ENCODE measurements at regions not wholly inside any gene's neighbourhood (a gene's known extent, or its start where the extent isn't known, plus 50 kb on each side); places are given as distances from the start of the nearest gene placed in this dataset.
"Not testable (repeated sequence)": the region's sequence is repeated elsewhere in the genome, so short reads cannot be mapped to it uniquely, and the experiment has no call there.

- DNase-seq (ENCODE audit: low spot score), result no peak
These were observed 287.1 kb downstream of the LTN1 start for GRCh38 chr21:28705616-28706015.

GRCh38 chr21:28704746-28705145 lies 287.9 kb downstream of the LTN1 start:
- no peak for DNase-seq (ENCODE audit: low spot score)

GRCh38 chr21:28703861-28704260 lies 288.8 kb downstream of the LTN1 start:
- DNase-seq (ENCODE audit: low spot score), result no peak

GRCh38 chr21:28699596-28700259 lies 292.9 kb downstream of the LTN1 start:
- no peak for DNase-seq (ENCODE audit: low spot score)

- DNase-seq (ENCODE audit: low spot score), result no peak
These were observed 293.5 kb downstream of the LTN1 start for GRCh38 chr21:28699186-28699585.

GRCh38 chr21:28696844-28697410 lies 295.8 kb downstream of the LTN1 start:
- no peak for DNase-seq (ENCODE audit: low spot score)

- no peak for DNase-seq (ENCODE audit: low spot score)
These were observed 299.2 kb downstream of the LTN1 start for GRCh38 chr21:28693476-28693875.

- DNase-seq (ENCODE audit: low spot score), result no peak
These were observed 302.5 kb downstream of the LTN1 start for GRCh38 chr21:28690196-28690595.

- no peak for DNase-seq (ENCODE audit: low spot score)
These were observed 304.3 kb downstream of the LTN1 start for GRCh38 chr21:28688381-28688780.

- no peak for DNase-seq (ENCODE audit: low spot score)
These were observed 305.1 kb downstream of the LTN1 start for GRCh38 chr21:28687586-28687985.

- no peak for DNase-seq (ENCODE audit: low spot score)
These were observed 308.5 kb downstream of the LTN1 start for GRCh38 chr21:28683982-28684752.

GRCh38 chr21:28682884-28683283 lies 309.8 kb downstream of the LTN1 start:
- not testable (repeated sequence) for DNase-seq (ENCODE audit: low spot score)

- not testable (repeated sequence) for DNase-seq (ENCODE audit: low spot score)
These were observed 315.6 kb downstream of the LTN1 start for GRCh38 chr21:28677096-28677495.

GRCh38 chr21:28675331-28676041 lies 317.2 kb downstream of the LTN1 start:
- DNase-seq (ENCODE audit: low spot score), result no peak

GRCh38 chr21:28674763-28675162 lies 317.9 kb downstream of the LTN1 start:
- DNase-seq (ENCODE audit: low spot score), result no peak

- DNase-seq (ENCODE audit: low spot score), result no peak
These were observed 321.0 kb downstream of the LTN1 start for GRCh38 chr21:28671549-28672195.

GRCh38 chr21:28669971-28670653 lies 322.6 kb downstream of the LTN1 start:
- DNase-seq (ENCODE audit: low spot score), result no peak

- DNase-seq (ENCODE audit: low spot score), result no peak
These were observed 323.4 kb downstream of the LTN1 start for GRCh38 chr21:28669321-28669720.

GRCh38 chr21:28663754-28664153 lies 328.9 kb downstream of the LTN1 start:
- DNase-seq (ENCODE audit: low spot score), result no peak

- DNase-seq (ENCODE audit: low spot score), result no peak
These were observed 329.5 kb downstream of the LTN1 start for GRCh38 chr21:28663111-28663693.

GRCh38 chr21:28657566-28657965 lies 335.1 kb downstream of the LTN1 start:
- no peak for DNase-seq (ENCODE audit: low spot score)

Measured in mucosa of gallbladder (tissue), 1 donor.